ENCODE measurements at regions not wholly inside any gene's neighbourhood (a gene's known extent, or its start where the extent isn't known, plus 50 kb on each side); places are given as distances from the start of the nearest gene placed in this dataset.

GRCh38 chr9:6703898-6704639 lies 53.7 kb upstream of the KDM4C start:
- DNase-seq, result peak; percentile 94

GRCh38 chr9:6702707-6703106 lies 55.1 kb upstream of the KDM4C start:
- no peak for DNase-seq

GRCh38 chr9:6696178-6696577 lies 50.6 kb upstream of the GLDC start:
- no peak for DNase-seq

- DNase-seq, result no peak
Observed at GRCh38 chr9:6695121-6695814, 49.7 kb upstream of the GLDC start.
